Liver (tissue), 8 donors: ENCODE measurements at regions not wholly inside any gene's neighbourhood (a gene's known extent, or its start where the extent isn't known, plus 50 kb on each side); places are given as distances from the start of the nearest gene placed in this dataset.

Experiments
- DNase-seq: peaks from one replicate; pipeline ENCODE4 v3.0.0-alpha.2; 2017; ENCODE audit warnings: low spot score
- H3K27ac ChIP-seq, 2 donors: one replicate each; pipeline ENCODE4 v1.7.0; 2013; ENCODE audit warnings: inconsistent platforms in 2 of 2, low read length in 2 of 2, control low read depth in 1 of 2, low read depth in 1 of 2, mild to moderate bottlenecking in 1 of 2
- H3K27me3 ChIP-seq, 4 donors: one replicate each; pipeline versions ENCODE4 v1.6.1 to v1.7.0; 2013; ENCODE audit warnings: low read length in 3 of 4, inconsistent platforms in 1 of 4, mild to moderate bottlenecking in 1 of 4, moderate library complexity in 1 of 4; ENCODE audit not compliant: control insufficient read depth in 4 of 4, insufficient read depth in 4 of 4
- H3K36me3 ChIP-seq, 4 donors: one replicate each; pipeline versions ENCODE4 v1.6.1 to v1.7.0; 2013; ENCODE audit warnings: low read length in 3 of 4, mild to moderate bottlenecking in 3 of 4, low read depth in 1 of 4, moderate library complexity in 1 of 4; ENCODE audit not compliant: control insufficient read depth in 4 of 4, insufficient read depth in 3 of 4
- H3K4me1 ChIP-seq, 4 donors: one replicate each; pipeline versions ENCODE4 v1.6.1 to v1.7.0; 2013; ENCODE audit warnings: low read length in 3 of 4, mild to moderate bottlenecking in 3 of 4, moderate library complexity in 1 of 4; ENCODE audit not compliant: control insufficient read depth in 4 of 4, insufficient read depth in 4 of 4
- H3K4me3 ChIP-seq, 3 donors: one replicate each; pipeline versions ENCODE4 v1.6.1 to v1.7.0; 2013; ENCODE audit warnings: low read length in 3 of 3, control low read depth in 1 of 3, low read depth in 1 of 3, mild to moderate bottlenecking in 1 of 3
- H3K9ac ChIP-seq, 2 donors: one replicate each; pipeline ENCODE4 v1.7.0; 2013; ENCODE audit warnings: low read length in 2 of 2, mild to moderate bottlenecking in 2 of 2, moderate library complexity in 2 of 2, control low read depth in 1 of 2, low read depth in 1 of 2
- H3K9me3 ChIP-seq, 4 donors: one replicate each; pipeline versions ENCODE4 v1.6.1 to v1.7.0; 2013; ENCODE audit warnings: low read length in 3 of 4; ENCODE audit not compliant: control insufficient read depth in 4 of 4
- EGR1 ChIP-seq, 2 donors: IDR thresholded peaks; 2 replicates each; pipeline ENCODE4 v1.6.1; 2016 to 2018; ENCODE audit warnings: antibody characterized with exemption in 2 of 2, low read depth in 2 of 2
- FOXA1 ChIP-seq: IDR thresholded peaks from 2 replicates; pipeline ENCODE4 v1.6.1; 2016; ENCODE audit warnings: antibody characterized with exemption
- FOXA2 ChIP-seq: IDR thresholded peaks from 2 replicates; pipeline ENCODE4 v1.6.1; 2016; ENCODE audit warnings: antibody characterized with exemption
- HNF4A ChIP-seq, 2 donors: conservative IDR thresholded peaks; 2 replicates each; pipeline ENCODE4 v1.6.1; 2016; ENCODE audit warnings: antibody characterized with exemption in 2 of 2, mild to moderate bottlenecking in 2 of 2
- JUND ChIP-seq, 2 donors: IDR thresholded peaks; 2 replicates each; pipeline ENCODE4 v1.6.1; 2016; ENCODE audit warnings: antibody characterized with exemption in 2 of 2
- NR2F2 ChIP-seq: IDR thresholded peaks from 2 replicates; pipeline ENCODE4 v1.6.1; 2016; ENCODE audit warnings: antibody characterized with exemption
- RAD21 ChIP-seq, 2 donors: IDR thresholded peaks; 2 replicates each; pipeline ENCODE4 v1.6.1; 2016; ENCODE audit warnings: antibody characterized with exemption in 2 of 2, mild to moderate bottlenecking in 2 of 2
- RXRA ChIP-seq, 2 donors: IDR thresholded peaks; 2 replicates each; pipeline ENCODE4 v1.6.1; 2017 to 2018; ENCODE audit warnings: antibody characterized with exemption in 2 of 2, mild to moderate bottlenecking in 1 of 2
- WGBS: extraction: QIAGEN DNeasy Blood & Tissue Kit; methylation state at CpG from one replicate; pipeline ENCODE4 v1.1.7; 2013; 5-methylcytosine and 5-hydroxymethylcytosine counted together
- TF ChIP-seq, protein P1 (sequence below): IDR thresholded peaks from 2 replicates; pipeline ENCODE4 v1.6.1; 2016; ENCODE audit warnings: antibody characterized with exemption
- TF ChIP-seq, protein P2 (sequence below): fragments of 150-350 bp; IDR thresholded peaks from 2 replicates; pipeline ENCODE4 v1.5.1; 2017; ENCODE audit warnings: improper control_type of control experiment, low read depth, low read length; ENCODE audit not compliant: missing input control
- TF ChIP-seq, protein P3 (sequence below): IDR thresholded peaks from 2 replicates; pipeline ENCODE4 v1.6.1; 2016; ENCODE audit warnings: antibody characterized with exemption, mild to moderate bottlenecking
- donor health status: healthy.
- donor health status: healthy.
- donor health status: healthy.
- donor health status: healthy.
- donor health status: healthy.

DNA sequence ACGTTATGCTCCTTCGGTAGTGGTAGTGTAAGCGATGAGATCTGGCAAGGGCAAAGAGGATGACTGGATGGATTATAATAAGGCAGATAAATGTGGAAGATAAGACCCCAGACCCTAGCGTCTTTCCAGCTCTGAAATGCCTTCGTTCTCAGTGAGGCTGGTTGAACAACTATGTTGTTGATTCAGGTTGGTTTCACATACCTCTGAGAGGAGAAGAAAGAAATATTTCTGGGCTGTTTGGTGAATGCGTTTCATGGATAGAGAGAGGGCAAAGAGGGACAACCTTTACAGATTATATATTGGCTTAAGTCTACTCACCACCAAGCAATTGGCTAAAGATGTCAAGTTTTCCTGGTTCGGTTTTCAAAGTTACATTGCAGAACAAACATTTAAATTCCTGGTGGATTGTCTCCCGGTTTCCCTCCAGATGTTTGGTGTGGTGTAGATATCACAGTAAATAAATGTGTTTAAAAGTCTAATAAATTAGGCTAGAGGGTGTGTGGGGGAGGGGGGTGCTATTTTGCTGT, 190.1 kb upstream of the GLI2 start:
- H3K27me3 ChIP-seq, result no peaks in the 10 kb centered on the region
- no peak for TF ChIP-seq EGR1 (IDR thresholded peaks at IDR 0.05; ENCODE audit: low read depth in 2 of 2)
- H3K27ac ChIP-seq, result no peak overlapping the region
- H3K9me3 ChIP-seq, result no peaks in the 10 kb centered on the region
- H3K4me1 ChIP-seq, result peaks cover 17 to 37% (median 34%) of the 10 kb centered on the region in 4 donors
- H3K4me3 ChIP-seq, result no peak overlapping the region
- H3K36me3 ChIP-seq, result no peaks in the 10 kb centered on the region
- DNase-seq, result no peak
- H3K9ac ChIP-seq, result no peak overlapping the region
- 87% methylated on average over 8 of the region's 8 CpGs for WGBS

DNA sequence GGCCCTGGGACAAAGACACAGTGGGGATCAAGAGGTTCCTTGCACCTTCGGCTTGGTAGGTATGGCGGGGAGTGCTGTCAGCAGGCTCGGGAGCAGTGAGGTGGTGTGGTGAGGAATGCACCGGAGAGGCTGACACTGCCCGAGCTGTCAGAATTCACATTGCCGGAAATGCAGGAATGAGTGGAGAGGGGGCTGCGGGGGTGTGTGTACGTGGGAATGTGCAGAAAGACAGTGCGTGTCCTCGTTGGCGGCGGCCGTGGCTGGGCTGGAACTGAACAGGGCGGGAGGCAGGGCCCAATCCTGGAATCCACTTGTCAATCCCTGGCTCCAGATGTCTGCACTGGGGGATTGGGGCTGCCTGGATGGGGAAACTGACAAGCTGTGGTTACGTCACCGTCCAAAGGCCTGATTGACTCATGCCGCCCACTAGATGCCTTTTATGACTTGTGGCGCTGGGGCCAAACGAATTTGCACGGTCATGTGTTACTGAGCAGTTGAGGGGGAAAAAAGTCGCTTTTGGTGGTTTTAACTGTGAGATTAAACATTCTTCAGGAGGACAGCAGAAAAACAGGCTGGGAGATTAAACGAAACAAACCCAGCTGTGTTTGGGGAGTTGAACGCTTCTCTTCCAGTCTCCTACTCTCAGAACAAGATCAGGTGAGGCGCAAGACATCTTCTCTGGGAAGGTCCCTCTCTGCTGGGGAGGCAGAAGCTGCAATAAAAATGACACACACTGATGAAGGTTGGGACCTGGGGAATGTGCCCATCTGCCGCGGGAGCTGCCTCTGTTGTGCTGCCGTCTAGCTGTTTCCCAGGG, 189.4 kb upstream of the GLI2 start:
- Histone ChIP-seq H3K36me3 (no peaks in the 10 kb centered on the region), H3K4me1 (peaks cover 19 to 38% (median 33%) of the 10 kb centered on the region in 4 donors), H3K9me3 (no peaks in the 10 kb centered on the region), H3K9ac (no peak overlapping the region), H3K27me3 (no peaks in the 10 kb centered on the region), H3K4me3 (no peak overlapping the region), H3K27ac (no peak overlapping the region)
- TF ChIP-seq RAD21 (IDR thresholded peaks at IDR 0.05), result no peak
- TF ChIP-seq, protein P1, sequence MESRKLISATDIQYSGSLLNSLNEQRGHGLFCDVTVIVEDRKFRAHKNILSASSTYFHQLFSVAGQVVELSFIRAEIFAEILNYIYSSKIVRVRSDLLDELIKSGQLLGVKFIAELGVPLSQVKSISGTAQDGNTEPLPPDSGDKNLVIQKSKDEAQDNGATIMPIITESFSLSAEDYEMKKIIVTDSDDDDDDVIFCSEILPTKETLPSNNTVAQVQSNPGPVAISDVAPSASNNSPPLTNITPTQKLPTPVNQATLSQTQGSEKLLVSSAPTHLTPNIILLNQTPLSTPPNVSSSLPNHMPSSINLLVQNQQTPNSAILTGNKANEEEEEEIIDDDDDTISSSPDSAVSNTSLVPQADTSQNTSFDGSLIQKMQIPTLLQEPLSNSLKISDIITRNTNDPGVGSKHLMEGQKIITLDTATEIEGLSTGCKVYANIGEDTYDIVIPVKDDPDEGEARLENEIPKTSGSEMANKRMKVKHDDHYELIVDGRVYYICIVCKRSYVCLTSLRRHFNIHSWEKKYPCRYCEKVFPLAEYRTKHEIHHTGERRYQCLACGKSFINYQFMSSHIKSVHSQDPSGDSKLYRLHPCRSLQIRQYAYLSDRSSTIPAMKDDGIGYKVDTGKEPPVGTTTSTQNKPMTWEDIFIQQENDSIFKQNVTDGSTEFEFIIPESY, result no peak
- TF ChIP-seq JUND (IDR thresholded peaks at IDR 0.05), result peak in 1 of 2 donors; percentile 16
- TF ChIP-seq, protein P2, sequence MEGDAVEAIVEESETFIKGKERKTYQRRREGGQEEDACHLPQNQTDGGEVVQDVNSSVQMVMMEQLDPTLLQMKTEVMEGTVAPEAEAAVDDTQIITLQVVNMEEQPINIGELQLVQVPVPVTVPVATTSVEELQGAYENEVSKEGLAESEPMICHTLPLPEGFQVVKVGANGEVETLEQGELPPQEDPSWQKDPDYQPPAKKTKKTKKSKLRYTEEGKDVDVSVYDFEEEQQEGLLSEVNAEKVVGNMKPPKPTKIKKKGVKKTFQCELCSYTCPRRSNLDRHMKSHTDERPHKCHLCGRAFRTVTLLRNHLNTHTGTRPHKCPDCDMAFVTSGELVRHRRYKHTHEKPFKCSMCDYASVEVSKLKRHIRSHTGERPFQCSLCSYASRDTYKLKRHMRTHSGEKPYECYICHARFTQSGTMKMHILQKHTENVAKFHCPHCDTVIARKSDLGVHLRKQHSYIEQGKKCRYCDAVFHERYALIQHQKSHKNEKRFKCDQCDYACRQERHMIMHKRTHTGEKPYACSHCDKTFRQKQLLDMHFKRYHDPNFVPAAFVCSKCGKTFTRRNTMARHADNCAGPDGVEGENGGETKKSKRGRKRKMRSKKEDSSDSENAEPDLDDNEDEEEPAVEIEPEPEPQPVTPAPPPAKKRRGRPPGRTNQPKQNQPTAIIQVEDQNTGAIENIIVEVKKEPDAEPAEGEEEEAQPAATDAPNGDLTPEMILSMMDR, result no peak
- peak in 1 of 2 donors; percentile 57 for TF ChIP-seq HNF4A (conservative IDR thresholded peaks at IDR 0.05)
- TF ChIP-seq NR2F2, result no peak
- peak in 1 of 2 donors; percentile 29 for TF ChIP-seq RXRA (IDR thresholded peaks at IDR 0.05)
- WGBS, result 86% methylated on average over 27 of the region's 27 CpGs
- peak; percentile 42 for DNase-seq

DNA sequence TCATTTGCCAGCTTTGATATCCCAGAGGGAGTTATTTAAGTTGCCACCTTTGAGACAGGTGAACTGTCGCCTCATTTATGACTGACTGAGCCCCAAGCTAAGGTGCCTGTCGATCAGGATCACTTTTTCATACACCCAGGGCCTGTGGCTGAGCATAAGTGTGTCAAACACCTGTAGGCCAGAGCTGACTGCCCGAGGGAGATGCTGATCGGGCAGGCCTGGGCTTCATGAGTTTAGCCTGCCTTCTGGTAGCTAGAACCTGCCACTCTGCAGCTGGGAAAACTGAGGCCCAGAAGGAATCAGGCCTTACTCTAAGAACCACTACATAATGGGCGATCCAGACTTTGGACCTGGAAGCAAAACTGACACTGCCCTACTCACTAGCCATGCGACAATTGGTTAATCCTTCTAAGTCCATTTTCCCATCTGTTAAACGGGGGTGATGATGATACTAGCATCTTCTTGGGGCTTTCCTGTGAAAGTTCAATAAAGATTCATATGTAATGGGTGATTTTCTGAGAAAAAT, 188.7 kb upstream of the GLI2 start:
- H3K36me3 ChIP-seq, result no peaks in the 10 kb centered on the region
- no peak overlapping the region for H3K27ac ChIP-seq
- 95% methylated on average over 7 of the region's 7 CpGs for WGBS
- H3K9ac ChIP-seq, result no peak overlapping the region
- no peak for DNase-seq
- TF ChIP-seq RXRA (IDR thresholded peaks at IDR 0.05) (no peak), RAD21 (IDR thresholded peaks at IDR 0.05) (no peak), FOXA1 (no peak), FOXA2 (no peak), JUND (IDR thresholded peaks at IDR 0.05) (no peak)
- TF ChIP-seq, protein P2, result no peak
- TF ChIP-seq, protein P3, sequence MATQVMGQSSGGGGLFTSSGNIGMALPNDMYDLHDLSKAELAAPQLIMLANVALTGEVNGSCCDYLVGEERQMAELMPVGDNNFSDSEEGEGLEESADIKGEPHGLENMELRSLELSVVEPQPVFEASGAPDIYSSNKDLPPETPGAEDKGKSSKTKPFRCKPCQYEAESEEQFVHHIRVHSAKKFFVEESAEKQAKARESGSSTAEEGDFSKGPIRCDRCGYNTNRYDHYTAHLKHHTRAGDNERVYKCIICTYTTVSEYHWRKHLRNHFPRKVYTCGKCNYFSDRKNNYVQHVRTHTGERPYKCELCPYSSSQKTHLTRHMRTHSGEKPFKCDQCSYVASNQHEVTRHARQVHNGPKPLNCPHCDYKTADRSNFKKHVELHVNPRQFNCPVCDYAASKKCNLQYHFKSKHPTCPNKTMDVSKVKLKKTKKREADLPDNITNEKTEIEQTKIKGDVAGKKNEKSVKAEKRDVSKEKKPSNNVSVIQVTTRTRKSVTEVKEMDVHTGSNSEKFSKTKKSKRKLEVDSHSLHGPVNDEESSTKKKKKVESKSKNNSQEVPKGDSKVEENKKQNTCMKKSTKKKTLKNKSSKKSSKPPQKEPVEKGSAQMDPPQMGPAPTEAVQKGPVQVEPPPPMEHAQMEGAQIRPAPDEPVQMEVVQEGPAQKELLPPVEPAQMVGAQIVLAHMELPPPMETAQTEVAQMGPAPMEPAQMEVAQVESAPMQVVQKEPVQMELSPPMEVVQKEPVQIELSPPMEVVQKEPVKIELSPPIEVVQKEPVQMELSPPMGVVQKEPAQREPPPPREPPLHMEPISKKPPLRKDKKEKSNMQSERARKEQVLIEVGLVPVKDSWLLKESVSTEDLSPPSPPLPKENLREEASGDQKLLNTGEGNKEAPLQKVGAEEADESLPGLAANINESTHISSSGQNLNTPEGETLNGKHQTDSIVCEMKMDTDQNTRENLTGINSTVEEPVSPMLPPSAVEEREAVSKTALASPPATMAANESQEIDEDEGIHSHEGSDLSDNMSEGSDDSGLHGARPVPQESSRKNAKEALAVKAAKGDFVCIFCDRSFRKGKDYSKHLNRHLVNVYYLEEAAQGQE, result no peak
- H3K9me3 ChIP-seq, result no peaks in the 10 kb centered on the region
- H3K4me1 ChIP-seq, result peaks cover 26 to 37% (median 34%) of the 10 kb centered on the region in 4 donors
- no peak overlapping the region for H3K4me3 ChIP-seq
- H3K27me3 ChIP-seq, result no peaks in the 10 kb centered on the region
